HepG2 (cell line): ENCODE measurements at regions not wholly inside any gene's neighbourhood (a gene's known extent, or its start where the extent isn't known, plus 50 kb on each side); places are given as distances from the start of the nearest gene placed in this dataset.

Experiments used
- ATAC-seq: fragments of 200-7000 bp; cut with Tn5 transposase; 3 replicates; pipeline ENCODE4 v1.9.1; 2020; ENCODE audit warnings: mild to moderate bottlenecking, moderate library complexity
- BruUV-seq: library from RNA; stranded (reverse); fragments of 400-500 nt; replicated peaks from 2 replicates; lab custom pipeline; 2021; lab: Mats Ljungman, UMichigan
- CTCF ChIA-PET: fragments of 300-600 bp; formaldehyde crosslinking; extraction: SDS; loops from one replicate; lab custom pipeline; 2021; ENCODE audit warnings: low total read pairs, inconsistent platforms, low intra/inter-chr PET ratio; lab: Yijun Ruan, JAX
- POLR2A ChIA-PET: fragments of 350-600 bp; sonication (Branson Sonifier 250); formaldehyde crosslinking; loops from one replicate; lab custom pipeline; 2020; ENCODE audit warnings: antibody characterized with exemption, inconsistent platforms; lab: Yijun Ruan, JAX
- DNase-seq: peaks from one replicate; pipeline ENCODE4 v3.0.0-alpha.2; 2015; ENCODE audit warnings: low spot score
- FAIRE-seq: peaks from 3 replicates; lab custom pipeline; 2011; peaks lifted over from hg19 to GRCh38; lab: Jason Lieb, UNC
- H2AFZ ChIP-seq: one replicate; pipeline ENCODE4 v1.6.1; 2011; ENCODE audit warnings: low read length, inconsistent platforms
- H3K27ac ChIP-seq: fragments of 300-600 bp; 3 replicates; pipeline ENCODE4 v1.8.0; 2011; ENCODE audit warnings: mixed run types, mild to moderate bottlenecking, mixed read lengths, low read length, inconsistent platforms; ENCODE audit not compliant: insufficient read depth; ENCODE audit errors: extremely low read length
- H3K27me3 ChIP-seq, 2 experiments: fragments of 200-600 bp in 1 of 2; 2 replicates in 1 of 2; 3 replicates in 1 of 2; pipeline versions ENCODE4 v1.6.0 to v1.8.0; 2011; ENCODE audit warnings: low read length in 2 of 2, mild to moderate bottlenecking in 2 of 2, moderate library complexity in 2 of 2, inconsistent platforms in 1 of 2; ENCODE audit not compliant: insufficient read depth in 2 of 2, control insufficient read depth in 1 of 2
- H3K36me3 ChIP-seq, 2 experiments: fragments of 200-600 bp in 1 of 2; replicated peaks in 1 of 2; 2 replicates in 1 of 2; 3 replicates in 1 of 2; pipeline versions ENCODE4 v1.5.1 to v1.8.0; 2011; ENCODE audit warnings: low read length in 2 of 2, inconsistent platforms in 1 of 2; ENCODE audit not compliant: insufficient read depth in 2 of 2, control insufficient read depth in 1 of 2
- H3K4me1 ChIP-seq: 2 replicates; pipeline ENCODE4 v1.5.1; 2012; ENCODE audit warnings: low read length, inconsistent platforms; ENCODE audit not compliant: insufficient read depth
- H3K4me2 ChIP-seq: 2 replicates; pipeline ENCODE4 v1.6.0; 2011; ENCODE audit warnings: low read depth, low read length, inconsistent platforms
- H3K4me3 ChIP-seq, 3 experiments: fragments of 200-600 bp in 1 of 3; sonication (generic), shearing (Covaris generic) in 1 of 3; replicated peaks in 1 of 3; 2 replicates each; pipeline ENCODE4 v1.5.1; 2011 to 2016; ENCODE audit warnings: low read length in 3 of 3, inconsistent platforms in 2 of 3, low read depth in 2 of 3, mild to moderate bottlenecking in 2 of 3, control low read depth in 1 of 3, mixed read lengths in 1 of 3; ENCODE audit not compliant: insufficient read depth in 1 of 3
- H3K79me2 ChIP-seq: one replicate; pipeline ENCODE4 v1.6.1; 2011; ENCODE audit warnings: low read length, inconsistent platforms; ENCODE audit not compliant: insufficient read depth
- H3K9ac ChIP-seq: 2 replicates; pipeline ENCODE4 v1.6.0; 2011; ENCODE audit warnings: mild to moderate bottlenecking, low read depth, low read length, inconsistent platforms; ENCODE audit not compliant: insufficient read depth
- H3K9me3 ChIP-seq: 2 replicates; pipeline ENCODE4 v1.5.1; 2012; ENCODE audit warnings: mild to moderate bottlenecking, low read length
- H4K20me1 ChIP-seq: 2 replicates; pipeline ENCODE4 v1.6.0; 2011; ENCODE audit warnings: inconsistent platforms, mild to moderate bottlenecking, low read length, moderate library complexity; ENCODE audit not compliant: insufficient read depth
- PBX2 ChIP-seq: IDR thresholded peaks from 2 replicates; pipeline ENCODE4 v1.6.1; 2016; ENCODE audit warnings: control low read depth
- RAD51 ChIP-seq: fragments of 450-650 bp; IDR thresholded peaks from 2 replicates; pipeline ENCODE4 v1.6.1; 2016; ENCODE audit warnings: borderline replicate concordance
- USF2 ChIP-seq, 2 experiments: sonication (generic) in 1 of 2; formaldehyde crosslinking in 1 of 2; IDR thresholded peaks; 2 replicates each; pipeline versions ENCODE4 v1.5.1 to v1.6.1; 2011 to 2020; ENCODE audit warnings: borderline replicate concordance in 1 of 2, low read depth in 1 of 2, low read length in 1 of 2, mild to moderate bottlenecking in 1 of 2, missing genetic modification reagents in 1 of 2, moderate library complexity in 1 of 2
- ZNF318 ChIP-seq: sonication (generic); formaldehyde crosslinking; IDR thresholded peaks from 2 replicates; pipeline ENCODE4 v1.4.0; 2020; ENCODE audit warnings: mild to moderate bottlenecking, missing genetic modification reagents
- WGBS: methylation state at CpG from one replicate; pipeline ENCODE4 v1.1.6; 2017; ENCODE audit warnings: low lambda C conversion rate; 5-methylcytosine and 5-hydroxymethylcytosine counted together
- in situ Hi-C: cut with HindIII; loops from 2 replicates; pipeline ENCODE4 v1.10.0; 2017; ENCODE audit warnings: low pct_unique_long_range_greater_than_20kb; ENCODE audit not compliant: extremely low pct_ligation_motif_present
- intact Hi-C: fragments of 100-400 bp; cut with micrococcal nuclease; formaldehyde crosslinking; loops from one replicate; pipeline ENCODE4 v1.10.0; 2022; ENCODE audit not compliant: unreplicated experiment

GRCh38 chr21:20016435-20017005, 981.7 kb upstream of the NCAM2 start (continued):
- no peak for TF ChIP-seq ZNF318

GRCh38 chr21:20020026-20020425, 978.2 kb upstream of the NCAM2 start:
- CTCF ChIA-PET = no interaction called here
- Histone ChIP-seq H3K9me3 (peaks cover 72% of the 10 kb centered on the region), H3K9ac (no peak overlapping the region), H3K27me3 (no peaks in the 10 kb centered on the region), H3K27ac (no peak overlapping the region), H2AFZ (no peak overlapping the region), H3K4me2 (no peak overlapping the region), H3K4me3 (no peak overlapping the region), H4K20me1 (no peaks in the 10 kb centered on the region), H3K79me2 (no peaks in the 10 kb centered on the region), H3K4me1 (no peaks in the 10 kb centered on the region), H3K36me3 (no peaks in the 10 kb centered on the region)
- in situ Hi-C loops = no loop called here
- no peak for ATAC-seq
- POLR2A ChIA-PET = no interaction called here
- TF ChIP-seq USF2 (IDR thresholded peaks at IDR 0.05; ENCODE audit: low read depth, low read length) (peak; percentile 53; the same call in 1 of the 2 replicates), USF2 (CRISPR knock-in tag; IDR thresholded peaks at IDR 0.05; ENCODE audit: borderline replicate concordance) (no peak), PBX2 (CRISPR knock-in tag) (no peak), RAD51 (peak; percentile 64; the same call in 1 of the 2 replicates)
- intact Hi-C loops = no loop called here
- DNase-seq = no peak
- BruUV-seq = no TSS peak
- WGBS = 4% methylated on average over 6 of the region's 6 CpGs
- no peak for FAIRE-seq
